ENCODE measurements at regions not wholly inside any gene's neighbourhood (a gene's known extent, or its start where the extent isn't known, plus 50 kb on each side); places are given as distances from the start of the nearest gene placed in this dataset.

- TF ChIP-seq CTCF (IDR thresholded peaks at IDR 0.05) (no peak), POLR2AphosphoS5 (IDR thresholded peaks at IDR 0.05) (no peak)
Observed at GRCh38 chr3:193827040-193827669, 234.1 kb downstream of the OPA1 start.
